ENCODE measurements at regions not wholly inside any gene's neighbourhood (a gene's known extent, or its start where the extent isn't known, plus 50 kb on each side); places are given as distances from the start of the nearest gene placed in this dataset.

DNA sequence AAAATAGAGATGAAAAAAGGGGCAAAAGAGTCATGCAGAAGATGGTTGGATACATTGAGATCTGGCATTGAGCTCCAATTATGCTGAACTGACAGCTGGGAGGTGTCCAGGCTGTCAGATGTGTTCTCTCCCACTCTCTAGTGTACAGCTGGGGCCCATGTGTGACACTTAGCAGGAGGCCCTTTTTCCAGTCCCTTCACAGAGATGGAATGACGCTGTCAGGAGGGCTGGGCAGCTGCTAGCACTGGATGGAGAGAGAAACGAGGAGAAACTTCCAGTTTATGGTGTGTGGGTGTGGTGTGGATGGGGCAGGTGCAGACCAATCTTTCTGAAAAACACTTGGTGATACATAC is 437.7 kb upstream of the HS6ST1 start:
- Histone ChIP-seq H3K27me3 (no peaks in the 10 kb centered on the region), H3K9me3 (ENCODE audit: low read depth) (no peaks in the 10 kb centered on the region), H3K4me3 (no peak overlapping the region), H4K20me1 (ENCODE audit: insufficient read depth, poor library complexity, severe bottlenecking) (no peaks in the 10 kb centered on the region), H3K4me2 (no peak overlapping the region), H2AFZ (no peak overlapping the region), H3K79me2 (no peaks in the 10 kb centered on the region), H3K27ac (no peak overlapping the region), H3K4me1 (ENCODE audit: insufficient read depth) (peaks cover 3% of the 10 kb centered on the region), H3K9me2 (replicated peaks; ENCODE audit: insufficient read depth) (no peaks in the 10 kb centered on the region), H3K36me3 (replicated peaks; ENCODE audit: insufficient read depth, low read depth) (no peaks in the 10 kb centered on the region)
- WGBS (ENCODE audit: low lambda C conversion rate, missing lambda C conversion rate): 47% methylated on average over 2 of the region's 2 CpGs
- DNase-seq (ENCODE audit: low spot score): no peak
- TF ChIP-seq EZH2phosphoT487 (IDR thresholded peaks at IDR 0.05; ENCODE audit: low read depth, severe bottlenecking, unreplicated experiment) (no peak), EZH2 (IDR thresholded peaks at IDR 0.05; ENCODE audit: borderline replicate concordance) (no peak)
- TF ChIP-seq, protein P1, sequence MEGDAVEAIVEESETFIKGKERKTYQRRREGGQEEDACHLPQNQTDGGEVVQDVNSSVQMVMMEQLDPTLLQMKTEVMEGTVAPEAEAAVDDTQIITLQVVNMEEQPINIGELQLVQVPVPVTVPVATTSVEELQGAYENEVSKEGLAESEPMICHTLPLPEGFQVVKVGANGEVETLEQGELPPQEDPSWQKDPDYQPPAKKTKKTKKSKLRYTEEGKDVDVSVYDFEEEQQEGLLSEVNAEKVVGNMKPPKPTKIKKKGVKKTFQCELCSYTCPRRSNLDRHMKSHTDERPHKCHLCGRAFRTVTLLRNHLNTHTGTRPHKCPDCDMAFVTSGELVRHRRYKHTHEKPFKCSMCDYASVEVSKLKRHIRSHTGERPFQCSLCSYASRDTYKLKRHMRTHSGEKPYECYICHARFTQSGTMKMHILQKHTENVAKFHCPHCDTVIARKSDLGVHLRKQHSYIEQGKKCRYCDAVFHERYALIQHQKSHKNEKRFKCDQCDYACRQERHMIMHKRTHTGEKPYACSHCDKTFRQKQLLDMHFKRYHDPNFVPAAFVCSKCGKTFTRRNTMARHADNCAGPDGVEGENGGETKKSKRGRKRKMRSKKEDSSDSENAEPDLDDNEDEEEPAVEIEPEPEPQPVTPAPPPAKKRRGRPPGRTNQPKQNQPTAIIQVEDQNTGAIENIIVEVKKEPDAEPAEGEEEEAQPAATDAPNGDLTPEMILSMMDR (IDR thresholded peaks at IDR 0.05; ENCODE audit: poor library complexity): no peak

DNA sequence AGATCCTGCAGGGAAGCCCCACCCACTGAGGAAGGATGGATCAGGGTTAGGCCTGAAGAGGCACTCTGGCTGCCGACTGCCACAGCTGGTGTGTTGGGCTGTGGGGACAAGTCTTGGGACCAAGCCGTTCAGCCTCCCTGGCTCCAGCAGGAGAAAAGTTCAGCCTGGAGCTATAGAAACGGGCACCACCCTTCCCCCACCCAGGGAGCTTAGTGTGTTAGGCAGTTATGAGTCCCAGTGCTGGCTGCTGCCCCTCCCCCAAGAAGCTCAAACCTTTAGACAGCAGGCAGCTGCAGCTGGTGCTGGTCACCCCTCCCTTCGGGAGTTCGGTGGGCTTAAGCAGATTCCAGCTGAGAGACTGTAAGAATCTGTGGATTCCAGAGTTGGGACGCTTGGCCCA is 447.1 kb upstream of the HS6ST1 start:
- Histone ChIP-seq H3K4me1 (ENCODE audit: insufficient read depth) (no peaks in the 10 kb centered on the region), H2AFZ (no peak overlapping the region), H3K36me3 (replicated peaks; ENCODE audit: insufficient read depth, low read depth) (no peaks in the 10 kb centered on the region), H3K4me3 (no peak overlapping the region), H3K9me2 (replicated peaks; ENCODE audit: insufficient read depth) (no peaks in the 10 kb centered on the region), H3K27ac (no peak overlapping the region), H3K79me2 (no peaks in the 10 kb centered on the region), H3K4me2 (no peak overlapping the region), H3K9me3 (ENCODE audit: low read depth) (no peaks in the 10 kb centered on the region), H3K27me3 (no peaks in the 10 kb centered on the region), H4K20me1 (ENCODE audit: insufficient read depth, poor library complexity, severe bottlenecking) (no peaks in the 10 kb centered on the region)
- TF ChIP-seq EZH2phosphoT487 (IDR thresholded peaks at IDR 0.05; ENCODE audit: low read depth, severe bottlenecking, unreplicated experiment) (no peak), EZH2 (IDR thresholded peaks at IDR 0.05; ENCODE audit: borderline replicate concordance) (no peak)
- TF ChIP-seq, protein P1 (IDR thresholded peaks at IDR 0.05; ENCODE audit: poor library complexity): no peak
- 42% methylated on average over 6 of the region's 6 CpGs for WGBS (ENCODE audit: low lambda C conversion rate, missing lambda C conversion rate)
- DNase-seq (ENCODE audit: low spot score): no peak

DNA sequence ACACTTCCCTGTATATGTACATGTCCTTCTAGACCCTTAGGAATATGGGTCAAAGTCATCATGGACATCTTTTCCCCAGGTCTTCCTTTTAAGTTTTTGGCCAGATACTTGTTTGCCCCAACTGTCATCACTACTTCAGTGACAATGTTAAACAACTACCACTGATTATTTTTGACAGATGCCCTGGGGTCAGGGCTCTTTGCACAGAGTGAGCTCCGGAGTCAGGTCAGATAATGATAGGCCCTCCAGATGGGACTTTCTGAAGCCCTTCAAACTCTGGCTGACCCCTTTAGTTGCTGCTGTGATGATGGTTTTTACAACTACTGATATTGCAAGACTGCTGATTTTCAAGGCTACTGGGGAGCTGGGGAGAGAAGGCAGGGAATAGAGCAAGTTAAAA is 449.4 kb upstream of the HS6ST1 start:
- Histone ChIP-seq H3K36me3 (replicated peaks; ENCODE audit: insufficient read depth, low read depth) (no peaks in the 10 kb centered on the region), H3K4me2 (no peak overlapping the region), H3K4me1 (ENCODE audit: insufficient read depth) (no peaks in the 10 kb centered on the region), H3K9me3 (ENCODE audit: low read depth) (no peaks in the 10 kb centered on the region), H4K20me1 (ENCODE audit: insufficient read depth, poor library complexity, severe bottlenecking) (no peaks in the 10 kb centered on the region), H3K27ac (no peak overlapping the region), H3K79me2 (no peaks in the 10 kb centered on the region), H2AFZ (no peak overlapping the region), H3K9me2 (replicated peaks; ENCODE audit: insufficient read depth) (no peaks in the 10 kb centered on the region), H3K4me3 (no peak overlapping the region), H3K27me3 (no peaks in the 10 kb centered on the region)
- DNase-seq (ENCODE audit: low spot score): no peak
- TF ChIP-seq EZH2phosphoT487 (IDR thresholded peaks at IDR 0.05; ENCODE audit: low read depth, severe bottlenecking, unreplicated experiment): no peak
- TF ChIP-seq EZH2 (IDR thresholded peaks at IDR 0.05; ENCODE audit: borderline replicate concordance): no peak
- TF ChIP-seq, protein P1 (IDR thresholded peaks at IDR 0.05; ENCODE audit: poor library complexity): no peak
- 35% methylated on average over 1 of the region's 1 CpG for WGBS (ENCODE audit: low lambda C conversion rate, missing lambda C conversion rate)
